Hepatocyte (in vitro differentiated cells): ENCODE measurements at regions not wholly inside any gene's neighbourhood (a gene's known extent, or its start where the extent isn't known, plus 50 kb on each side); places are given as distances from the start of the nearest gene placed in this dataset.

Source experiments
- EZH2 ChIP-seq: fragments of 200-600 bp; sonication (generic); IDR thresholded peaks from 2 replicates; pipeline ENCODE4 v1.6.1; 2016; ENCODE audit warnings: antibody characterized with exemption, mild to moderate bottlenecking, borderline replicate concordance
- EZH2phosphoT487 ChIP-seq: fragments of 200-600 bp; sonication (generic); IDR thresholded peaks from one replicate; pipeline ENCODE4 v1.6.1; 2018; ENCODE audit warnings: antibody characterized with exemption, mild to moderate bottlenecking, low read depth, moderate library complexity; ENCODE audit not compliant: unreplicated experiment, severe bottlenecking
- TF ChIP-seq, protein P1 (sequence below): fragments of 200-600 bp; sonication (generic); IDR thresholded peaks from 2 replicates; pipeline ENCODE4 v1.5.1; 2016; ENCODE audit warnings: antibody characterized with exemption, mild to moderate bottlenecking; ENCODE audit not compliant: poor library complexity

DNA sequence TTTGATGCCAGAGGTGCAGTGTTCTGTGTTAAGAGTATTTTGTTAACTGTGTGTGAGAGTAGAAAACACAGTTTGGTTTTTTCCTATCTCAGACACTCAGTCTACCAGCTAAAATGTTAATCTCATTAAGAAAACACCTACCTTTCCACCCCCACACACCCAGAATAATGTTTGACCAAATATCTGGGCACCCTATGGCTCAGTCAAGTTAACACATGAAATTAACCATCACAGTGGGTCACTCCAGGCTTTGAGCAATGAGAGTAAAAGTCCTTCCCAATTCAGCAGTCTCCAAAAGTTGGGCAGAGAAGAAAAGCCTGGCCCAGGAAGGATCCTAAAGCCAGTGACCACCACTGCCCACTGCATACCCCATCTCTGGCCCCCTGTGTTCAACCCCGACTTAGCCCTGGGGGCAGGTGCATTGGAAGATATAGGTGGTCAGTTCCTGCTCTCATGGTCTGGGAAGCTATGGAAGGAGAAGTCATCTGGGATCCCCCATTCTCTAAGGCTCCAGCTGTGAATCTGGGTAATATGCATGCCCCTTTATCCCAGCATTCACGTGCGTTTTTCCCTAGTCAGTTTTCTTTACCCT lies 50.2 kb upstream of the CSF3R start:
- no peak for TF ChIP-seq EZH2
- TF ChIP-seq, protein P1, sequence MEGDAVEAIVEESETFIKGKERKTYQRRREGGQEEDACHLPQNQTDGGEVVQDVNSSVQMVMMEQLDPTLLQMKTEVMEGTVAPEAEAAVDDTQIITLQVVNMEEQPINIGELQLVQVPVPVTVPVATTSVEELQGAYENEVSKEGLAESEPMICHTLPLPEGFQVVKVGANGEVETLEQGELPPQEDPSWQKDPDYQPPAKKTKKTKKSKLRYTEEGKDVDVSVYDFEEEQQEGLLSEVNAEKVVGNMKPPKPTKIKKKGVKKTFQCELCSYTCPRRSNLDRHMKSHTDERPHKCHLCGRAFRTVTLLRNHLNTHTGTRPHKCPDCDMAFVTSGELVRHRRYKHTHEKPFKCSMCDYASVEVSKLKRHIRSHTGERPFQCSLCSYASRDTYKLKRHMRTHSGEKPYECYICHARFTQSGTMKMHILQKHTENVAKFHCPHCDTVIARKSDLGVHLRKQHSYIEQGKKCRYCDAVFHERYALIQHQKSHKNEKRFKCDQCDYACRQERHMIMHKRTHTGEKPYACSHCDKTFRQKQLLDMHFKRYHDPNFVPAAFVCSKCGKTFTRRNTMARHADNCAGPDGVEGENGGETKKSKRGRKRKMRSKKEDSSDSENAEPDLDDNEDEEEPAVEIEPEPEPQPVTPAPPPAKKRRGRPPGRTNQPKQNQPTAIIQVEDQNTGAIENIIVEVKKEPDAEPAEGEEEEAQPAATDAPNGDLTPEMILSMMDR, result no peak
- no peak for TF ChIP-seq EZH2phosphoT487
